CD14-positive monocyte (primary cell): ENCODE measurements at regions not wholly inside any gene's neighbourhood (a gene's known extent, or its start where the extent isn't known, plus 50 kb on each side); places are given as distances from the start of the nearest gene placed in this dataset.

Experiments
- DNase-seq, 3 donors: peaks; one replicate each; pipeline ENCODE4 v3.0.0-alpha.2; 2011 to 2022
- H2AFZ ChIP-seq: 2 replicates; pipeline ENCODE4 v1.6.0; 2012; ENCODE audit warnings: mild to moderate bottlenecking, low read depth, low read length, inconsistent platforms; ENCODE audit not compliant: insufficient read depth, poor library complexity, severe bottlenecking
- H3K27ac ChIP-seq, 2 donors: 1 replicate in 1 of 2; 2 replicates in 1 of 2; pipeline ENCODE4 v1.5.1; 2012 to 2013; ENCODE audit warnings: low read length in 2 of 2, control low read depth in 1 of 2, inconsistent platforms in 1 of 2, low read depth in 1 of 2, mild to moderate bottlenecking in 1 of 2
- H3K27me3 ChIP-seq, 2 donors: one replicate each; pipeline versions ENCODE4 v1.6.0 to v1.6.1; 2011 to 2013; ENCODE audit warnings: low read length in 2 of 2; ENCODE audit not compliant: control insufficient read depth in 2 of 2, insufficient read depth in 2 of 2
- H3K36me3 ChIP-seq, 2 donors: replicated peaks in 1 of 2; 1 replicate in 1 of 2; 2 replicates in 1 of 2; pipeline versions ENCODE4 v1.5.1 to v1.6.1; 2012 to 2013; ENCODE audit warnings: low read length in 2 of 2, control low read depth in 1 of 2, inconsistent platforms in 1 of 2, mild to moderate bottlenecking in 1 of 2; ENCODE audit not compliant: insufficient read depth in 2 of 2, control insufficient read depth in 1 of 2
- H3K4me1 ChIP-seq, 2 donors: 1 replicate in 1 of 2; 2 replicates in 1 of 2; pipeline versions ENCODE4 v1.5.1 to v1.6.1; 2012 to 2013; ENCODE audit warnings: low read length in 2 of 2, control low read depth in 1 of 2, inconsistent platforms in 1 of 2, mild to moderate bottlenecking in 1 of 2, moderate library complexity in 1 of 2; ENCODE audit not compliant: insufficient read depth in 2 of 2, control insufficient read depth in 1 of 2
- H3K4me2 ChIP-seq: replicated peaks from 2 replicates; pipeline ENCODE3; 2012; ENCODE audit warnings: low read length, moderate library complexity, mild to moderate bottlenecking; ENCODE audit not compliant: poor library complexity, severe bottlenecking; ENCODE audit errors: extremely low read depth
- H3K4me3 ChIP-seq, 3 experiments: fragments of 200-600 bp in 1 of 3; sonication (generic) in 1 of 3; replicated peaks in 1 of 3; 1 replicate in 2 of 3; 2 replicates in 1 of 3; pipeline ENCODE4 v1.5.1; 2011 to 2013; ENCODE audit warnings: low read length in 3 of 3, mild to moderate bottlenecking in 3 of 3, control low read depth in 2 of 3, low read depth in 2 of 3, inconsistent platforms in 1 of 3, moderate library complexity in 1 of 3
- H3K79me2 ChIP-seq: 2 replicates; pipeline ENCODE4 v1.6.0; 2012; ENCODE audit warnings: mild to moderate bottlenecking, control low read depth, inconsistent platforms, low read length, moderate library complexity; ENCODE audit not compliant: insufficient read depth
- H3K9ac ChIP-seq: 2 replicates; pipeline ENCODE4 v1.6.0; 2017; ENCODE audit warnings: low read length, mild to moderate bottlenecking; ENCODE audit not compliant: insufficient read depth, poor library complexity, severe bottlenecking
- H3K9me3 ChIP-seq, 2 donors: replicated peaks in 1 of 2; 1 replicate in 1 of 2; 2 replicates in 1 of 2; pipeline versions ENCODE4 v1.5.1 to v1.6.1; 2012 to 2013; ENCODE audit warnings: low read length in 2 of 2, control low read depth in 1 of 2; ENCODE audit not compliant: control insufficient read depth in 1 of 2, insufficient read depth in 1 of 2
- H4K20me1 ChIP-seq: 2 replicates; pipeline ENCODE4 v1.6.0; 2012; ENCODE audit warnings: mild to moderate bottlenecking, low read length, control low read depth, moderate library complexity; ENCODE audit not compliant: insufficient read depth
- H3K27ac Mint-ChIP-seq, 7 donors: one replicate each; pipeline ENCODE4 v1.8.0; 2020; ENCODE audit warnings: mild to moderate bottlenecking in 7 of 7, mixed read lengths in 7 of 7, moderate library complexity in 6 of 7, inconsistent platforms in 2 of 7
- H3K27me3 Mint-ChIP-seq, 3 donors: one replicate each; pipeline ENCODE4 v1.8.0; 2021 to 2022; ENCODE audit warnings: low read depth in 3 of 3, mild to moderate bottlenecking in 3 of 3, mixed read lengths in 3 of 3, moderate library complexity in 3 of 3, inconsistent platforms in 1 of 3
- H3K36me3 Mint-ChIP-seq, 2 donors: one replicate each; pipeline ENCODE4 v1.8.0; 2020; ENCODE audit warnings: mixed read lengths in 2 of 2, inconsistent platforms in 1 of 2, mild to moderate bottlenecking in 1 of 2
- H3K4me1 Mint-ChIP-seq: one replicate; pipeline ENCODE4 v1.8.0; 2020; ENCODE audit warnings: mild to moderate bottlenecking, mixed read lengths
- H3K4me3 Mint-ChIP-seq, 2 donors: one replicate each; pipeline ENCODE4 v1.8.0; 2020; ENCODE audit warnings: mild to moderate bottlenecking in 2 of 2, mixed read lengths in 2 of 2, moderate library complexity in 1 of 2
- H3K9me3 Mint-ChIP-seq, 7 donors: one replicate each; pipeline ENCODE4 v1.8.0; 2020 to 2022; ENCODE audit warnings: mixed read lengths in 7 of 7, mild to moderate bottlenecking in 6 of 7, moderate library complexity in 6 of 7, inconsistent platforms in 2 of 7
- CTCF ChIP-seq: fragments of 200-600 bp; IDR thresholded peaks from one replicate; pipeline ENCODE4 v1.8.0; 2022; ENCODE audit warnings: antibody characterized with exemption, mild to moderate bottlenecking
- WGBS: methylation state at CpG from one replicate; pipeline ENCODE4 v1.1.5; 2013; ENCODE audit warnings: missing lambda C conversion rate; ENCODE audit not compliant: insufficient coverage; 5-methylcytosine and 5-hydroxymethylcytosine counted together
- intact Hi-C, 2 donors: fragments of 100-400 bp; cut with micrococcal nuclease; formaldehyde crosslinking; loops; one replicate each; pipeline versions ENCODE4 v1.15.0 to v1.15.1; 2023

- Histone ChIP-seq H3K4me3 (no peak overlapping the region), H3K36me3 (no peaks in the 10 kb centered on the region), H3K9me3 (no peaks in the 10 kb centered on the region), H3K4me1 (no peaks in the 10 kb centered on the region), H3K27ac (no peak overlapping the region), H3K79me2 (no peaks in the 10 kb centered on the region), H3K9ac (no peak overlapping the region), H3K4me2 (no peak overlapping the region), H2AFZ (no peak overlapping the region), H4K20me1 (no peaks in the 10 kb centered on the region), H3K27me3 (peaks cover 2 to 12% of the 10 kb centered on the region in 2 donors)
- no CpG with 5 or more reads among the region's 1 CpG for WGBS
- TF ChIP-seq CTCF: no peak
- Mint-ChIP-seq H3K27me3 (peaks cover 14 to 20% (median 18%) of the 10 kb centered on the region in 3 donors), H3K9me3 (peaks cover 0 to 15% (median 14%) of the 10 kb centered on the region in 7 donors), H3K4me1 (no peaks in the 10 kb centered on the region), H3K4me3 (no peak overlapping the region), H3K27ac (no peak overlapping the region), H3K36me3 (no peaks in the 10 kb centered on the region)
- intact Hi-C loops: no loop called here
- DNase-seq: no peak
Observed at GRCh38 chr9:84107995-84108394, 127.4 kb downstream of the RMI1 start.

- H3K9me3 Mint-ChIP-seq: peaks cover 2 to 17% (median 5%) of the 10 kb centered on the region in 7 donors
- Histone ChIP-seq H2AFZ (no peak overlapping the region), H3K9me3 (no peaks in the 10 kb centered on the region), H3K9ac (no peak overlapping the region), H3K79me2 (no peaks in the 10 kb centered on the region), H4K20me1 (no peaks in the 10 kb centered on the region), H3K27ac (no peak overlapping the region), H3K27me3 (no peaks in the 10 kb centered on the region), H3K4me2 (no peak overlapping the region), H3K36me3 (no peaks in the 10 kb centered on the region), H3K4me3 (no peak overlapping the region), H3K4me1 (no peaks in the 10 kb centered on the region)
- no peak for TF ChIP-seq CTCF
- no peak overlapping the region for H3K27ac Mint-ChIP-seq
- DNase-seq: no peak
- H3K4me3 Mint-ChIP-seq: no peak overlapping the region
- H3K4me1 Mint-ChIP-seq: no peaks in the 10 kb centered on the region
- 94% methylated on average over 3 of the region's 3 CpGs for WGBS
- intact Hi-C loops: no loop called here
- peaks cover 10 to 23% (median 11%) of the 10 kb centered on the region in 3 donors for H3K27me3 Mint-ChIP-seq
- H3K36me3 Mint-ChIP-seq: no peaks in the 10 kb centered on the region
Observed at GRCh38 chr9:84111726-84112125, 131.1 kb downstream of the RMI1 start.
